Neural cell (in vitro differentiated cells): ENCODE measurements at regions not wholly inside any gene's neighbourhood (a gene's known extent, or its start where the extent isn't known, plus 50 kb on each side); places are given as distances from the start of the nearest gene placed in this dataset.

Source experiments
- H2AFZ ChIP-seq: fragments of 200-600, 300-800 bp; sonication (generic), shearing (Covaris generic); 2 replicates; pipeline ENCODE4 v1.6.0; 2014; ENCODE audit warnings: low read depth, mild to moderate bottlenecking, antibody characterized with exemption, low read length, moderate library complexity
- H3F3A ChIP-seq: fragments of 200-600 bp; shearing (Covaris generic); 2 replicates; pipeline ENCODE4 v1.6.1; 2016; ENCODE audit warnings: mild to moderate bottlenecking, moderate library complexity, mixed read lengths, antibody characterized with exemption, low read length; ENCODE audit not compliant: insufficient read depth, poor library complexity, severe bottlenecking
- H3K27ac ChIP-seq: fragments of 200-600, 300-800 bp; sonication (generic), shearing (Covaris generic); 2 replicates; pipeline ENCODE4 v1.5.1; 2014; ENCODE audit warnings: mild to moderate bottlenecking, low read length, moderate library complexity
- H3K27me3 ChIP-seq: fragments of 300-800, 200-600 bp; sonication (generic), shearing (Covaris generic); 2 replicates; pipeline ENCODE4 v1.6.0; 2014; ENCODE audit warnings: mild to moderate bottlenecking, low read depth, low read length, moderate library complexity; ENCODE audit not compliant: insufficient read depth
- H3K36me3 ChIP-seq: fragments of 300-800, 200-600 bp; sonication (generic), shearing (Covaris generic); 2 replicates; pipeline ENCODE4 v1.5.1; 2014; ENCODE audit warnings: mild to moderate bottlenecking, antibody characterized with exemption, low read length, moderate library complexity; ENCODE audit not compliant: insufficient read depth
- H3K4me2 ChIP-seq: fragments of 300-800, 200-600 bp; sonication (generic), shearing (Covaris generic); 2 replicates; pipeline ENCODE4 v1.6.0; 2014; ENCODE audit warnings: mild to moderate bottlenecking, low read length
- H3K4me3 ChIP-seq: fragments of 300-800, 200-600 bp; sonication (generic), shearing (Covaris generic); 2 replicates; pipeline ENCODE4 v1.5.1; 2014; ENCODE audit warnings: mild to moderate bottlenecking, low read length, moderate library complexity
- H3K79me2 ChIP-seq: fragments of 200-600 bp; shearing (Covaris generic); replicated peaks from 2 replicates; pipeline ENCODE4 v1.6.0; 2014; ENCODE audit warnings: mild to moderate bottlenecking, low read length, moderate library complexity; ENCODE audit not compliant: insufficient read depth
- H3K9ac ChIP-seq: fragments of 300-800, 200-600 bp; sonication (generic), shearing (Covaris generic); 2 replicates; pipeline ENCODE4 v1.6.1; 2016; ENCODE audit warnings: mild to moderate bottlenecking, low read length, mixed read lengths
- H3K9me2 ChIP-seq: fragments of 200-600 bp; shearing (Covaris generic); 2 replicates; pipeline ENCODE4 v1.6.1; 2016; ENCODE audit warnings: mild to moderate bottlenecking, low read length, mixed read lengths; ENCODE audit not compliant: insufficient read depth
- H3K9me3 ChIP-seq: fragments of 200-600, 300-800 bp; sonication (generic), shearing (Covaris generic); 2 replicates; pipeline ENCODE4 v1.6.1; 2016; ENCODE audit warnings: mild to moderate bottlenecking, mixed run types, low read length, moderate library complexity, mixed read lengths
- H4K20me1 ChIP-seq: fragments of 200-600 bp; shearing (Covaris generic); 2 replicates; pipeline ENCODE4 v1.6.1; 2016; ENCODE audit warnings: mild to moderate bottlenecking, mixed run types; ENCODE audit not compliant: insufficient read depth
- EP300 ChIP-seq: fragments of 450-650 bp; conservative IDR thresholded peaks from 2 replicates; pipeline ENCODE4 v1.6.1; 2014; ENCODE audit warnings: antibody characterized with exemption, mild to moderate bottlenecking, moderate library complexity; ENCODE audit not compliant: poor library complexity, severe bottlenecking
- EZH2 ChIP-seq: fragments of 200-600, 300-800 bp; shearing (Covaris generic), sonication (generic); IDR thresholded peaks from 2 replicates; pipeline ENCODE4 v1.6.1; 2014; ENCODE audit warnings: antibody characterized with exemption, low read length, borderline replicate concordance, mild to moderate bottlenecking; ENCODE audit not compliant: insufficient read depth, poor library complexity, severe bottlenecking
- MXI1 ChIP-seq: fragments of 450-650 bp; conservative IDR thresholded peaks from 2 replicates; pipeline ENCODE4 v1.6.1; 2014; ENCODE audit warnings: antibody characterized with exemption, mild to moderate bottlenecking; ENCODE audit not compliant: poor library complexity, severe bottlenecking
- POLR2AphosphoS5 ChIP-seq: IDR thresholded peaks from 2 replicates; pipeline ENCODE4 v1.6.1; 2012
- RAD21 ChIP-seq: fragments of 450-650 bp; conservative IDR thresholded peaks from 2 replicates; pipeline ENCODE4 v1.6.1; 2014; ENCODE audit warnings: antibody characterized with exemption, mild to moderate bottlenecking, moderate library complexity
- SMC3 ChIP-seq: fragments of 450-650 bp; conservative IDR thresholded peaks from 2 replicates; pipeline ENCODE4 v1.6.1; 2014; ENCODE audit warnings: antibody characterized with exemption, mild to moderate bottlenecking, moderate library complexity; ENCODE audit not compliant: poor library complexity
- TAF1 ChIP-seq: IDR thresholded peaks from 2 replicates; pipeline ENCODE4 v1.6.1; 2012; ENCODE audit warnings: low read depth
- TF ChIP-seq, protein P1 (sequence below): fragments of 450-650 bp; IDR thresholded peaks from 2 replicates; pipeline ENCODE4 v1.5.1; 2014; ENCODE audit warnings: antibody characterized with exemption, mild to moderate bottlenecking, moderate library complexity; ENCODE audit not compliant: poor library complexity, severe bottlenecking
- TF ChIP-seq, protein P2 (sequence below): IDR thresholded peaks from 2 replicates; pipeline ENCODE4 v1.6.1; 2012; ENCODE audit warnings: borderline replicate concordance

DNA sequence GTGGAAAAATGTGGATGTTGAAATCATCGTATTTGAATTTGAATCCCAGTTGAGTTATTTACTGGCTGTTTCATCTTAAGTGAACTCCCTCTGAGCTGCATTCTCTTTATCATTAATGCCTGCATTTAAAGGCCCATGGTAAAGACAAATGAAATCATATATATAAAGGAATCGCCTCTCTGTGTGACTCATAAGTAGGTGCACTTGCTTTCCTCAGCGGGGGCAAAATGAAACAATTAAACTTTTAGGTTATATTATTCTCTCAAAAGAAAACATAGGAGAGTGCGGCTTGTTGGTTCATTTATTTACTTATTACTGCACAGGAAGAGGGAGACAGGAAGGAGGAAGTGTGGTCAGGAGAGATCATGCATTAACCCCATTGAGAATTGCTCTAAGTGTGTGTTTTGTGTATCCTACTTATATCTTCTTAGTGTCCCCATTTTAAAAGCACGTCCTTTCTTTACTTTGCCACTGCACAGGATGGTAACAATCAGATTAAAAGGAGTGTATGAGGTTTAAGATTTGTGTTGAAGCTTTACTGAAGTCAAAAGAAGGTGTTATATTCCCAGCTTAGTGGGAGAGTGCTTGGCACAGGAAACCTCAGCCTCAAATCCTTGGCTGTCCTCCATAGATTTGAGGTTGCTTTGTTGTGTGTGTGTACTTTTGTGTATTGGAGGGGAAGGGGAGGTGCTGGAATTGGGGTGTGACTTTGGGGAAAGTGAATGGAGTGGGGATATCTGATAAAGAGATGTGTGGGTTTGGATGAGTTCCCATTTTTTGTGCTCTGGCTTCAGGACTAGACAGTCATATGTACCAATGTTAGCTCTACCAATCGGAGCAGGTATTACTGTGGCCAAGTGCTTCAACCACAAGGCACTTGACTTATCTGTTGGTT is 595.8 kb upstream of the NR2F2 start:
- no peaks in the 10 kb centered on the region for H4K20me1 ChIP-seq
- no peak overlapping the region for H2AFZ ChIP-seq
- TF ChIP-seq MXI1 (no peak), RAD21 (no peak), EP300 (no peak), POLR2AphosphoS5 (no peak), TAF1 (no peak), EZH2 (no peak), SMC3 (no peak)
- TF ChIP-seq, protein P1, sequence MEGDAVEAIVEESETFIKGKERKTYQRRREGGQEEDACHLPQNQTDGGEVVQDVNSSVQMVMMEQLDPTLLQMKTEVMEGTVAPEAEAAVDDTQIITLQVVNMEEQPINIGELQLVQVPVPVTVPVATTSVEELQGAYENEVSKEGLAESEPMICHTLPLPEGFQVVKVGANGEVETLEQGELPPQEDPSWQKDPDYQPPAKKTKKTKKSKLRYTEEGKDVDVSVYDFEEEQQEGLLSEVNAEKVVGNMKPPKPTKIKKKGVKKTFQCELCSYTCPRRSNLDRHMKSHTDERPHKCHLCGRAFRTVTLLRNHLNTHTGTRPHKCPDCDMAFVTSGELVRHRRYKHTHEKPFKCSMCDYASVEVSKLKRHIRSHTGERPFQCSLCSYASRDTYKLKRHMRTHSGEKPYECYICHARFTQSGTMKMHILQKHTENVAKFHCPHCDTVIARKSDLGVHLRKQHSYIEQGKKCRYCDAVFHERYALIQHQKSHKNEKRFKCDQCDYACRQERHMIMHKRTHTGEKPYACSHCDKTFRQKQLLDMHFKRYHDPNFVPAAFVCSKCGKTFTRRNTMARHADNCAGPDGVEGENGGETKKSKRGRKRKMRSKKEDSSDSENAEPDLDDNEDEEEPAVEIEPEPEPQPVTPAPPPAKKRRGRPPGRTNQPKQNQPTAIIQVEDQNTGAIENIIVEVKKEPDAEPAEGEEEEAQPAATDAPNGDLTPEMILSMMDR, result no peak
- TF ChIP-seq, protein P2, sequence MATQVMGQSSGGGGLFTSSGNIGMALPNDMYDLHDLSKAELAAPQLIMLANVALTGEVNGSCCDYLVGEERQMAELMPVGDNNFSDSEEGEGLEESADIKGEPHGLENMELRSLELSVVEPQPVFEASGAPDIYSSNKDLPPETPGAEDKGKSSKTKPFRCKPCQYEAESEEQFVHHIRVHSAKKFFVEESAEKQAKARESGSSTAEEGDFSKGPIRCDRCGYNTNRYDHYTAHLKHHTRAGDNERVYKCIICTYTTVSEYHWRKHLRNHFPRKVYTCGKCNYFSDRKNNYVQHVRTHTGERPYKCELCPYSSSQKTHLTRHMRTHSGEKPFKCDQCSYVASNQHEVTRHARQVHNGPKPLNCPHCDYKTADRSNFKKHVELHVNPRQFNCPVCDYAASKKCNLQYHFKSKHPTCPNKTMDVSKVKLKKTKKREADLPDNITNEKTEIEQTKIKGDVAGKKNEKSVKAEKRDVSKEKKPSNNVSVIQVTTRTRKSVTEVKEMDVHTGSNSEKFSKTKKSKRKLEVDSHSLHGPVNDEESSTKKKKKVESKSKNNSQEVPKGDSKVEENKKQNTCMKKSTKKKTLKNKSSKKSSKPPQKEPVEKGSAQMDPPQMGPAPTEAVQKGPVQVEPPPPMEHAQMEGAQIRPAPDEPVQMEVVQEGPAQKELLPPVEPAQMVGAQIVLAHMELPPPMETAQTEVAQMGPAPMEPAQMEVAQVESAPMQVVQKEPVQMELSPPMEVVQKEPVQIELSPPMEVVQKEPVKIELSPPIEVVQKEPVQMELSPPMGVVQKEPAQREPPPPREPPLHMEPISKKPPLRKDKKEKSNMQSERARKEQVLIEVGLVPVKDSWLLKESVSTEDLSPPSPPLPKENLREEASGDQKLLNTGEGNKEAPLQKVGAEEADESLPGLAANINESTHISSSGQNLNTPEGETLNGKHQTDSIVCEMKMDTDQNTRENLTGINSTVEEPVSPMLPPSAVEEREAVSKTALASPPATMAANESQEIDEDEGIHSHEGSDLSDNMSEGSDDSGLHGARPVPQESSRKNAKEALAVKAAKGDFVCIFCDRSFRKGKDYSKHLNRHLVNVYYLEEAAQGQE, result no peak
- no peak overlapping the region for H3K4me2 ChIP-seq
- H3K36me3 ChIP-seq, result no peaks in the 10 kb centered on the region
- no peaks in the 10 kb centered on the region for H3K79me2 ChIP-seq
- no peak overlapping the region for H3K4me3 ChIP-seq
- H3K9ac ChIP-seq, result no peak overlapping the region
- H3K9me3 ChIP-seq, result no peaks in the 10 kb centered on the region
- no peak overlapping the region for H3K27ac ChIP-seq
- H3F3A ChIP-seq, result peaks cover 2% of the 10 kb centered on the region
- H3K9me2 ChIP-seq, result no peaks in the 10 kb centered on the region
- H3K27me3 ChIP-seq, result no peaks in the 10 kb centered on the region

DNA sequence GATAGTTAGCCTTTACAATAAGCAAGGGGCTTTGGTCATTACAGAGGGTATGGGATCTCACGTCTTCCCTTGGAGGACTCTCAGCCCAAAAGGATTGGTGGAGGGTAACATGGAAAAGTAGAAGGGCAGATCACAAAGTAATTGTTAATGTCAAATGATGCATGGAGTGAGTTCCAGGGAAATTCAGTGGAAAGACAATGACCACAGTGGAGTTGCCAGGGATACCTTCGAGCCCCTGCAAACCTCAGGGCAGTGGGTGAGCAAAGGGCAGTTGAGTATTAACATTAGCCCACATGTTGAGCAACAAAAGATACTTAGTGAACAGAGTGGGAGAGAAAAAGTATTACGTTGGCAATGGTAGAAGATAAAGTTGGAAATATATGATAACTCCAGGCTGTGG is 593.4 kb upstream of the NR2F2 start:
- Histone ChIP-seq H3K9me2 (no peaks in the 10 kb centered on the region), H3K27ac (no peak overlapping the region), H3K4me3 (no peak overlapping the region), H3K4me2 (no peak overlapping the region), H4K20me1 (no peaks in the 10 kb centered on the region), H3K9me3 (no peaks in the 10 kb centered on the region), H3K79me2 (no peaks in the 10 kb centered on the region), H3K27me3 (no peaks in the 10 kb centered on the region), H3F3A (peaks cover 2% of the 10 kb centered on the region), H2AFZ (no peak overlapping the region), H3K9ac (no peak overlapping the region), H3K36me3 (no peaks in the 10 kb centered on the region)
- TF ChIP-seq, protein P2, result no peak
- TF ChIP-seq SMC3 (no peak), EZH2 (no peak), EP300 (no peak), RAD21 (no peak), POLR2AphosphoS5 (no peak), MXI1 (no peak), TAF1 (no peak)
- TF ChIP-seq, protein P1, result no peak
